ENCODE measurements at regions not wholly inside any gene's neighbourhood (a gene's known extent, or its start where the extent isn't known, plus 50 kb on each side); places are given as distances from the start of the nearest gene placed in this dataset.

DNA sequence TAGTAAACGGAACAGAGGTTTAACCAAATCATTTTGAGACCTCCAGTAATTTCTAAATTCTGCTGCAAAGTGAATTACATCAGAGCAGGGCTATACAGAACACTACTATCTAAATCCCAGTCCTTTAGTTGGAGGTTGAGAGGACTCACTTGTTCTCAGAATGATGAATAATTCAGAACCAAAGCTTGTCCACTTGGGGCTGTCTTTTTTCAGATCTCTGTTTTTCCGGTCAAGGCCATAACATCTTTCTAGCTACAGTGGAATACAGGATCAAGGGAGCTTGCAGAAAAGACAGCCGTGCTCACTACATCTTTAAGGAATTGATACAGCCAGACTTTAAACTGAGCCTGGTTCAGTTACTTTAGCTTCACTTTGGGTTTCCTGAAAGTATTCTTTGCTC, 194.5 kb downstream of the EFHB start:
- TF ChIP-seq POLR2A (IDR thresholded peaks at IDR 0.05; ENCODE audit: low read depth) (no peak), POLR2AphosphoS5 (IDR thresholded peaks at IDR 0.05) (no peak), CTCF (IDR thresholded peaks at IDR 0.05) (no peak), EP300 (IDR thresholded peaks at IDR 0.05) (no peak)
